ENCODE measurements at regions not wholly inside any gene's neighbourhood (a gene's known extent, or its start where the extent isn't known, plus 50 kb on each side); places are given as distances from the start of the nearest gene placed in this dataset.

GRCh38 chr7:54701982-54702381 lies 57.0 kb downstream of the SEC61G start:
- no peak overlapping the region for H3K4me3 ChIP-seq (ENCODE audit: low read depth, low read length)
- ChIA-PET POLR2A (no interaction called here), CTCF (no interaction called here)
- DNase-seq (ENCODE audit: low read depth, low spot score): no peak
- TF ChIP-seq, protein P1, sequence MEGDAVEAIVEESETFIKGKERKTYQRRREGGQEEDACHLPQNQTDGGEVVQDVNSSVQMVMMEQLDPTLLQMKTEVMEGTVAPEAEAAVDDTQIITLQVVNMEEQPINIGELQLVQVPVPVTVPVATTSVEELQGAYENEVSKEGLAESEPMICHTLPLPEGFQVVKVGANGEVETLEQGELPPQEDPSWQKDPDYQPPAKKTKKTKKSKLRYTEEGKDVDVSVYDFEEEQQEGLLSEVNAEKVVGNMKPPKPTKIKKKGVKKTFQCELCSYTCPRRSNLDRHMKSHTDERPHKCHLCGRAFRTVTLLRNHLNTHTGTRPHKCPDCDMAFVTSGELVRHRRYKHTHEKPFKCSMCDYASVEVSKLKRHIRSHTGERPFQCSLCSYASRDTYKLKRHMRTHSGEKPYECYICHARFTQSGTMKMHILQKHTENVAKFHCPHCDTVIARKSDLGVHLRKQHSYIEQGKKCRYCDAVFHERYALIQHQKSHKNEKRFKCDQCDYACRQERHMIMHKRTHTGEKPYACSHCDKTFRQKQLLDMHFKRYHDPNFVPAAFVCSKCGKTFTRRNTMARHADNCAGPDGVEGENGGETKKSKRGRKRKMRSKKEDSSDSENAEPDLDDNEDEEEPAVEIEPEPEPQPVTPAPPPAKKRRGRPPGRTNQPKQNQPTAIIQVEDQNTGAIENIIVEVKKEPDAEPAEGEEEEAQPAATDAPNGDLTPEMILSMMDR (IDR thresholded peaks at IDR 0.05; ENCODE audit: insufficient read depth, low read length, missing control alignments): no peak

DNA sequence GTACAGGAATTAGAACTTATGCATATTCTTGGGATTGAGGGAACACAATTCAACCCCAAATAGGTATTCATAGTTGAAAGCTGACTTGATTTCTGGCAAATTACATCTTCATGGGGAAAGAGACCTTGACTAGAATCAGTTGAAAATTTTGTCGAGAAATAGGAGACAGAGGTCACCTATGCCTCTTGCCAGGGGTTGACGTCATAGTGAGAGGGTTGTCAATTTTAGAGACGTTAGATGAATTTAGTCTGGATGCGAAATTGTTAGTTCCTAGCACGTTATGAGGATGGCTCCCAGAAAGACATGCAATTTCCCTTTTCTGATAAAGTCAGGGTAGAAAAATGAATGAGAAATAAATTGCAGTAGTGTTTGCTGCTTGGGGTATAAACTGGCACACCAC lies 59.3 kb downstream of the SEC61G start:
- CTCF ChIA-PET: no interaction called here
- DNase-seq (ENCODE audit: low read depth, low spot score): no peak
- H3K4me3 ChIP-seq (ENCODE audit: low read depth, low read length): no peak overlapping the region
- TF ChIP-seq, protein P1 (IDR thresholded peaks at IDR 0.05; ENCODE audit: insufficient read depth, low read length, missing control alignments): no peak
- POLR2A ChIA-PET: no interaction called here

DNA sequence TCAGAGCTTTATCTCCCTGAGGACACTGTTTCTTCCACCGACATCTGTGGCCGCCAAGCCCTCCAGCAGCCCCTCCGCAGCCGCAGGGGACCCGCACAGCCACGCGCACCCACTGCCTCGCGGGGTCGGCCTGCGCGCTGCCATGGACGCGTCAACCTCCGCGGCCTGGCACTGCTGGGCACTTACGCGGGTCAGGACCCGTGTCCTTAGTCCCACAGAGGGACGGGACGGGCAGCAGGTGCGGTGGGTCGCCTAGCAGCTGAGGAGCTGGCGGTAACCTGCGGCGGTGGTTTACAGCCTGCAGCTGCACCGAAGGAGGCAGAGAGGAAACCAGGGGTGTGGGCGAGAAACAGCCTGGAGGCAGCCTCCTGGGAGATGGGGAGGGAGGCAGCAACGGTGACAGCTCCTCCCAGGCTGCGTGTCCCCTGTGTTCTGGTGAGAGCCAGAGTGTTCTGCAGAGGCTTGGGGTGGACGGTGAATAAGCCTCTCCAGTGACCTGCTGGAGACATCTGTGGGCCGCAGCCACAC lies 61.3 kb downstream of the SEC61G start:
- ChIA-PET POLR2A (no interaction called here), CTCF (no interaction called here)
- no peak for DNase-seq (ENCODE audit: low read depth, low spot score)
- no peak overlapping the region for H3K4me3 ChIP-seq (ENCODE audit: low read depth, low read length)
- TF ChIP-seq, protein P1 (IDR thresholded peaks at IDR 0.05; ENCODE audit: insufficient read depth, low read length, missing control alignments): no peak

- DNase-seq (ENCODE audit: low read depth, low spot score): no peak
- no peak overlapping the region for H3K4me3 ChIP-seq (ENCODE audit: low read depth, low read length)
- ChIA-PET POLR2A (no interaction called here), CTCF (no interaction called here)
- TF ChIP-seq, protein P1 (IDR thresholded peaks at IDR 0.05; ENCODE audit: insufficient read depth, low read length, missing control alignments): no peak
These were observed 68.1 kb downstream of the SEC61G start for GRCh38 chr7:54690892-54691291.

- CTCF ChIA-PET: no interaction called here
- H3K4me3 ChIP-seq (ENCODE audit: low read depth, low read length): no peak overlapping the region
- TF ChIP-seq, protein P1 (IDR thresholded peaks at IDR 0.05; ENCODE audit: insufficient read depth, low read length, missing control alignments): no peak
- no peak for DNase-seq (ENCODE audit: low read depth, low spot score)
- POLR2A ChIA-PET: no interaction called here
These were observed 69.0 kb downstream of the SEC61G start for GRCh38 chr7:54690050-54690443.

DNA sequence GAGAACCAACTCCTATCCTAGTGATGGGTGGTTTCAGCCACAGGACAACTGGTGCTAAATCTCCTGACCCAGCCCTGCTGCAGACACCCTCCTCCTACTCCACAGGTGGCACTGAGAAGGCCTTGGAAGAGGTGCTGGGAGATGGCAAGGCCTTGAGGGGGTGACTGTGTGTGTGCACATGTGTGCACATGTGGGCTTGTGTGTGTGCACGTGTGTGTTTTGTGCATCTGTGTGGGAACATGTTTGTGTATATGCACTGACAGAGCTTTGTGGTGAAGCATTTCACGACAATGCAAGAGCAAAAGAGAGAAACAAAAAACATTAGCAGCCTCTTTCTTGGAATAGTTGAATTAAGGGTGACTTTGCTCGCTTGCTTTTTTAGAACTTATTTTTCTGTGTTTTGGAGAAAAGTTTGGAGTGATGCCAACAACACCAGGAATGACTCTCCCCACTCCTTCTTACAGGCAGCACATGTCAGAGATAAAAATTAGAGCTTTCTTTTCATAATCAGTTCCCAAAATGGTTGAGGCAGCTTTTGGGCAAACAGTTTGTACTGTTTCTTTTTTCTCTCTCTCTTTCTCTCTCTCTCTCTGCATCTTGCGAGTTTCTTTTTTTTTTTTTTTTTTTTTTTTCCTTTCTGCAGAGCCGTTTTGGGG lies 69.5 kb downstream of the SEC61G start:
- CTCF ChIA-PET: no interaction called here
- DNase-seq (ENCODE audit: low read depth, low spot score): no peak
- TF ChIP-seq, protein P1 (IDR thresholded peaks at IDR 0.05; ENCODE audit: insufficient read depth, low read length, missing control alignments): no peak
- no peak overlapping the region for H3K4me3 ChIP-seq (ENCODE audit: low read depth, low read length)
- POLR2A ChIA-PET: no interaction called here
